NCI-H1092 treated with DMSO at 0.1 percent for 48 hours (cell line): ENCODE measurements at regions not wholly inside any gene's neighbourhood (a gene's known extent, or its start where the extent isn't known, plus 50 kb on each side); places are given as distances from the start of the nearest gene placed in this dataset.
"Not testable (repeated sequence)": the region's sequence is repeated elsewhere in the genome, so short reads cannot be mapped to it uniquely, and the experiment has no call there.

Source experiments
- DNase-seq: peaks from one replicate; lab custom pipeline; 2025; lab: John Stamatoyannopoulos, UW

- DNase-seq: no peak
These were observed 328.2 kb downstream of the FOXO1 start for GRCh38 chr13:40338217-40338616.

GRCh38 chr13:40340368-40341095, 325.9 kb downstream of the FOXO1 start:
- DNase-seq: no peak

- no peak for DNase-seq
These were observed 325.4 kb downstream of the FOXO1 start for GRCh38 chr13:40341096-40341471.

- DNase-seq: no peak
These were observed 324.9 kb downstream of the FOXO1 start for GRCh38 chr13:40341501-40341900.

- DNase-seq: no peak
These were observed 324.0 kb downstream of the FOXO1 start for GRCh38 chr13:40342461-40342860.

- no peak for DNase-seq
These were observed 323.5 kb downstream of the FOXO1 start for GRCh38 chr13:40342901-40343300.

- no peak for DNase-seq
These were observed 322.7 kb downstream of the FOXO1 start for GRCh38 chr13:40343550-40344269.

GRCh38 chr13:40344270-40345148, 321.9 kb downstream of the FOXO1 start:
- peak; percentile 13 for DNase-seq

- no peak for DNase-seq
These were observed 321.3 kb downstream of the FOXO1 start for GRCh38 chr13:40345149-40345514.

GRCh38 chr13:40345654-40346372, 320.6 kb downstream of the FOXO1 start:
- no peak for DNase-seq

GRCh38 chr13:40346592-40346991, 319.8 kb downstream of the FOXO1 start:
- no peak for DNase-seq

- no peak for DNase-seq
These were observed 318.3 kb downstream of the FOXO1 start for GRCh38 chr13:40348096-40348679.

GRCh38 chr13:40350283-40350992, 316.0 kb downstream of the FOXO1 start:
- no peak for DNase-seq

- no peak for DNase-seq
These were observed 314.7 kb downstream of the FOXO1 start for GRCh38 chr13:40351537-40352379.

GRCh38 chr13:40352380-40352778, 314.1 kb downstream of the FOXO1 start:
- no peak for DNase-seq

GRCh38 chr13:40352802-40353562, 313.5 kb downstream of the FOXO1 start:
- no peak for DNase-seq

- DNase-seq: no peak
These were observed 311.2 kb downstream of the FOXO1 start for GRCh38 chr13:40355126-40355724.

- DNase-seq: no peak
These were observed 310.4 kb downstream of the FOXO1 start for GRCh38 chr13:40356011-40356410.

GRCh38 chr13:40356458-40356857, 310.0 kb downstream of the FOXO1 start:
- DNase-seq: not testable (repeated sequence)
